HG02981 (cell line): ENCODE measurements at regions not wholly inside any gene's neighbourhood (a gene's known extent, or its start where the extent isn't known, plus 50 kb on each side); places are given as distances from the start of the nearest gene placed in this dataset.

Source experiments
- ATAC-seq: cut with Tn5 transposase; IDR thresholded peaks from one replicate; pipeline ENCODE4 v1.9.1; 2021; ENCODE audit warnings: mild to moderate bottlenecking, moderate library complexity; ENCODE audit not compliant: unreplicated experiment

DNA sequence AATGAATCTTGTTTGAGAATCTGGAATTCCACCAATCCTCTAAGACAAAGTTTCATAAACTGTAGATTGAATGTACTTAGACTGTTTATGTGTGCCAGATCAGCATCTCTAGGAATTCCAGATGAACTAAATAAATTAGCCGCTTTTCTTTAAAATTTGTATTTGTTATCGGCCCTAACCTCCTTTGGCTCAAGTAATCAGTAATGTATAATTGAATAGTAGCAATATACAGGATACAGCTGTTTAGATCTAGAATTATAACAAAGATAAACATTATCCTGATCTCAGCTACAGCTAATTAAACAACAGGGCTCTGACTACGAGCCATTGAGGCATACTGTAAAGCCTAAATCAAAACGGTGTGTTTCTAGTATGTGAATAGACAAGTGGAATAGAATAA lies 120.3 kb downstream of the CYB561 start:
- ATAC-seq, result no peak

DNA sequence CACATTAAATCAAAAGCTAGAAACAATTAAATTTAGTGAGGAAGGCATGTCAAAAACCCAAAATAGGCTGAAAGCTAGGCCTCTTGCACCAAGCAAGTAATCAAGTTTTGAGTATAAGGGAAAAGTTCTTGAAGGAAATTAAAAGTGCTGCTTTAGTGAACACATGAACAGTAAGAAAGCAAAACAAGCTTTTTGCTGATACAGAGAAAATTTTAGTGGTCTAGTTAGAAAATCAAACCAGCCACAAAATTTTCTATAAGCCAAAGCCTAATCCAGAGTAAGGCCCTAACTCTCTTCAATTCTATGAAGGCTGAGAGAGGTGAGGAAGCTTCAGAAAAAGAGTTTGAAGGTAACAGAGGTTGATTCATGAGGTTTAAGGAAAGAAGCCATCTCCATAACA lies 116.2 kb downstream of the CYB561 start:
- no peak for ATAC-seq

DNA sequence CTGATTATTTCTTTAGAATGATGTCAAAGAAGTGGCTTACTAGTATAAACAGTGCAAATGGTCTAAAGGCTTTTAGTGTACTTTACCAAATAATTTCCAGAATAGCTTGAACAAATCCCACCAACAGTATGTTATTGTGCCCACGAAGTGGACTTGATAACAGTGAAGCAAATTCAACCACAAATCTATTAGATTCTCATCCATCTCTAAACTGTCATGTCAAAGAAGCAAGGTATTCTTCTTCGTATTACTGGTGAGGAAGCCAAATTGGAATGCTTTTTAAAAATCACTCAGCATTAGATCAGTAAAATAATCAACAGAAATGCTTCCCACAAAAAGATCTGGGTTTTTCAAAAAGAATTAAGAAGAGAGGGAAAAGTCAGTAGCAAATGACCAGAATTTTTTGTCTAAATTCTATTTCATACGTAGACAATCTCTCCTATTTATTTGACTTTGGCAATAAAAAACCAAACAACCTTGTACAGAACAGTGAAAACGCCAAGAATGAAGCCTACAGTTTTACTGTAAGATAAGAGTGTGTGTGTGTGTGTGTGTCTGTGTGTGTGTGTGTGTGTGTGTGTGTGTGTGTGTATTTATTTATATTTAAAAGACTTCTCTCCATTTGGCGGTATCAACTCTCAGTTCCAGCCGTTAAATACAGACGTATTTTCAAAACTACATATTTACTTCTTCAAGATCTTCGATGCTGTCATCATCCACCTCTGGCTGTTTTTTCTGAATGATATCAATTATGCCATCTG lies 114.6 kb downstream of the CYB561 start:
- no peak for ATAC-seq

DNA sequence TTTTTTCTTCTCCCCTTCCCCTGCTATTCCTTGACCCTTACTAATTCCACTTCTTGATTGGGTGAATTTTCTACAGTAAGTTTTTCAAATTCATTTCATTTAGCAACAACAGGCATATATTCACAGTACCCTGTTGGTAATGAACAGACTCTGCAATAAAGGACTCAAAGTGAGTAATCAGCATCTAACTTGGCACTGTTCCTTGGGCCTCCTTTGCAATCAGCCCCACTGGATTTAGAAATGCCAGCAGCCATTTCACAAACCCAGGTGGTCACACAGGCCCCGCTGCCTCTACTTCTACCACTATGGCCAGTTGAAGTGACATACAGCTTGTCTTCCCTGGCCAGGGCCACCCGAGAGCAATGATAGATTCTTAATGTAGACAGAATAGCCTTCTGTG lies 113.8 kb downstream of the CYB561 start:
- ATAC-seq, result no peak

DNA sequence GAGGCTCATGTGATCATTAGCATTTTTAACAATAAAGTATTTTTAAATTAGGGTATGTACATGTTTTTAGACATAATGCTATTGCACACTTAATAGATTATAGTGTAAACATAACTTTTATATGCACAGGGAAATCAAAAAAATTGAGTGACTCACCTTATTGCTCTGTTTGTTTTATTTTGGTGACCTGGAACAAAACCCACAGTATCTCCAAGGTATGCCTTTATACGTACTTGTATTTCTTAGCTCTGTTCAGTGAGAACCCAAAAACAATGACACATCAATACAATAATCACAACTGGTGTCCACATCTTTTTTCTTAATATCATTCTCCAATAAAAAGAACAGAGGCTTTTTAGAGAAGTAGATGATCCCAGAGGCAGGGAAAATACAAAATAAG lies 112.2 kb downstream of the CYB561 start:
- ATAC-seq, result no peak

DNA sequence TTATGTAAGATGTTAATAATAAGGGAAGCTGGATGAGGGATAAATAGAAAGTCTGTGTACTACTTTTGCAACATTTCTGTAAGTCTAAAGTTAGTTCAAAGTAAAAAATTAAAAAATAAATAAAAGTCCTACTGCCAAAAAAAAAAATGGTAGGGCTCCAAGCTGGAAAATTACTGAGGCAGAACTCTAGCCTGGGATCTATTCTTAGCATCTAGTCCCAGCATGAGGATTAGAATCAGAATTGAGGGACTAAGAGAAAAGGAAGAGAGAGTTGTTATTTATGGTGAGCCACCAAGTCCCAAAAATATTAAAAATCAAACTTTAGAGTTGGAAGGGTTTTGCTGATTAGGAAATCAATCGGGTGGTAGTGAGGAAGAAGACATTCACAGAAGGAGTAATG lies 110.3 kb downstream of the CYB561 start:
- no peak for ATAC-seq

DNA sequence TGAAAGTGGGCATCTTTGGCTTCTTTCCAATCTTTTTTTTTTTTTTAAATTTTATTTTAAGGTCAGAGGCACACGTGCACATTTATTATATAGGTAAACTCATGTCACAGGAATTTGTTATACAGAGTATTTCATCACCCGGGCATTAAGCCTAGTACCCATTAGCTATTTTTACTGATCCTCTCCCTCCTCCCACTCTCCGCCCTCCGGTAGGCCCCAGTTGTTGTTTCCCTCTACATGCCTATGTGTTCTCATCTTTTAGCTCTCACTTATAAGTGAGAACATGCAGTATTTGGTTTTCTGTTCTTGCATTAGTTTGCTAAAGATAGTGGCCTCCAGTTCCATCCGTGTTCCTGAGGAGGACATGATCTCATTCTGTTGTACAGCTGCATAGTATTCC lies 108.5 kb downstream of the CYB561 start:
- ATAC-seq, result no peak

DNA sequence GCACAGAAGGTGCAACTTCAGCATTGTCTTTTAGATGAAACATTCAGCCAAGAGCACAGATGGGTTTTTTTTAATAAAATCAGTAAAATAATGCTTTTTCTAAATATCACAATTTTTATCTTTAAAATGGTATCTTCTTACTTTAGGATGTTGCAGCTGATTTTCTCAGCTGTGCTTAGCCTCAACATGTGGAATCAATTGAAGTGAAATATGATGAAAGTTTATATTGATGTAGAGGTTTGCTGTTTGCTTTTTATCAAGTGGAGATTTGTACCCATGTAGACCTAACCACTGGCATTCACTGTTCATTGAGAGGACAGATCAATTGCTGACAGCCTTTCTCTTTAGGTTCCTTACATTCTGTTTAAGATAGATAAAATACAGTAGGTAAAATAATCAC lies 107.8 kb downstream of the CYB561 start:
- ATAC-seq, result no peak

DNA sequence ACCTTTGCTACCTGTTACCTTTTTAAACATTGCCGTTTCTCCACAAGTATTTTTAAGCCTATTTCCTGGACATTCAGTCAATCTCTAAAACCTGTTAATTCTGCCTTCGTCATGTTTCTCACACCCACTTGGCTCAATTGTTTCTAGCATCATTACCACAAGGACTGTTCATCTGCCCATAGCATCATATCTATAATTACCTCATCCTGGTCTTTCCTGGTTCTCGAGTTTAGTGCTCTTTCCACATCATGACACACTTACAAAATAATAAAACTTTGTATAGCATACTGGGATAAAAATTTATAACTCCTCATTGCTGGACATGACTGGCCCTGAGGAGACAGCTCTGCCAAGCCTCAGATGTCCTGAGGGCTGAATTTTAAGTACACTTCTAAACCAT lies 104.8 kb downstream of the CYB561 start:
- no peak for ATAC-seq

DNA sequence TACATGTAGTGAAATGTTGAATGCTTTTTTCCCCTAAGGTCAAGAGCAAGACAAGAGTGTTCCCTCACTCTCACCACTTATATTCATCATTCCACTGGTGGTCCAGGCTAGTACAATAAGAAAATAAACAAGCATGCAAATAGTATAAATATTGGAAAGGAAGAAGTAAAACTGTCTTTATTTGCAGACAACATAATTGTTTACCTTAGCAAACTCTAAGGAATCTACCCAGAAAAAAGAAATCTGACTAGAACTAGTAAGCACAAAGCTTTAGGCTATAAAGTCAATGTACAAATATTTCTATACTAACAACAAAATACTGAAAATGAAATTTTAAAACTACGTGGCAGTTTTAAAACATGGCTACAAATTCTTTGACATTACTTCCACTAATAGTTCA lies 101.7 kb downstream of the CYB561 start:
- no peak for ATAC-seq

DNA sequence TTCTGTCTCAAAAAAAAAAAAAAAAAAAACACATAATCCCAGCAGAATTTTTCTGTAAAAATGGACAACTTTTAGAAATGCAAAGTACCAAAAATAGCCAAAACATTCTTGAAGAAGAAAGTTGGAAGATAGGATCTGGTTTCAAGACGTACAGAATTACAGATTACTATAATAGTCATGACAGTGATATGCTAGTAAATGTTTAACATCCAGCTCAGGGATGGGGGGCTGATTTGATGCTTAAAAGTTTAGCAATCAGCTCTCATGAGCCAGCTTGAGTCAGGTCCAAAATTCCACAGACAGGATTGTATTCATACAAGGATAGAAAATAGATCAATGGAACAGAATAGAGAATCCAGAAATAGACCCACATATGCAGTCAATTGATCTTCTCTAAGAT lies 100.5 kb downstream of the CYB561 start:
- ATAC-seq, result no peak

DNA sequence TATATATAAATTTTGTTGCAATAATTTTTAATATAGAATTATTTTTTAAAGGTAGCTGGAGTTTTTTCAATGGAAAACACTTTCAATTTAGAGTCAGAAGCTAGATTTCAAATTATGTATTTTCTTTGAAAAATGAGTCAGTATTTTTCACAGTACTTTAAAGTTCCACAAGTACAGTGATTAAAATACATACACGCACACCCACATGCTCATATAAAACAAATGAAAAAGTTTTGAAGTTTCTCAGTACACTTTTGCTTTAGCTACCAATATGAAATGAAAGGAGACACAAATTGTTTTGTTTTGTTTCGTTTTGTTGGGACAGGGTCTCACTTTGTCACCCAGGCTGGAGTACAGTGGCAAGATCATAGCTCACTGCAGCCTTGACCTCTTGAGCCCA lies 98.6 kb downstream of the CYB561 start:
- no peak for ATAC-seq

DNA sequence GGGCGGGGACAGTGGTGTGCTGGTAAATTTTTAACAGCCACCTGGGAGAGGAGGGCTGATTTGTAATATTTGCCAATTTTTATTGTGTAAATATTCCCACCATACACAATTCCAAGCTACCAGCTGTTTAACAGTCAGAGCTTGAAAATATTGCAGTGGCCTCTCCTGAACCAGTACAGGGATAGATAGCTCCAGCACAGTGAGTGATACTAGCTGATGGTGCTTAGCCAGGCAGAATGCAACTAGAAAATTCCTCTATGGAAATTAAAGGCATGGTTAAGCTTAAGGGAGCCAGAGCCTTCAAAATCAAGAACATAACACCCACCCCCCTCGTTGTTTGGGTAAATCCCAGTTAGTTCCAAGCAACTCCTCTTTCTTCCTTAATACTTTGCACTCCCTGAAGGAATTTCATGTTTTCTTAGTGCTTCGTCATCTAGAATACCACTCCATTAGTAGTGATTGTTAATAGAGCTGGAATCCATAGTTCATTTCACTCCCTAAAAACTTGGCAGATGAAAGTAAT lies 96.6 kb downstream of the CYB561 start:
- ATAC-seq, result no peak

DNA sequence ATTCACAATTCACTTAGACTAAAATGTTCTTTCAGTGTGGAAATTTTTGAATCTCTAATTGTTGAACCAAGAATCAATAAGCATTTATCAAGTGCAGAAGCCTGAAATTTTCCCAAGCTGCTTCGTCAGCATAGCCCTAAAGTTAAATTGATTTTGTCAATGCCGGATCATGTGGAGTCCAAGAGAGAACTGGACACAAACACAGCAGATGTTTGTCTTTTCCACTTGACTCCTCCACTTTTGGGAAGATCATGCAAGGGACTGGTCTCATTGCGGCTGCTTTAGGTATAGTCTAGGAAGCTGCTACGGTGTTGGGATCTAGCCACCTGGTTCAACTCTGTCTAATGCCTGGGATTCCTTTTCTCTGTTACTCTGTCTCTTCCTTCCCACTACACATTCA lies 95.7 kb downstream of the CYB561 start:
- ATAC-seq, result no peak

DNA sequence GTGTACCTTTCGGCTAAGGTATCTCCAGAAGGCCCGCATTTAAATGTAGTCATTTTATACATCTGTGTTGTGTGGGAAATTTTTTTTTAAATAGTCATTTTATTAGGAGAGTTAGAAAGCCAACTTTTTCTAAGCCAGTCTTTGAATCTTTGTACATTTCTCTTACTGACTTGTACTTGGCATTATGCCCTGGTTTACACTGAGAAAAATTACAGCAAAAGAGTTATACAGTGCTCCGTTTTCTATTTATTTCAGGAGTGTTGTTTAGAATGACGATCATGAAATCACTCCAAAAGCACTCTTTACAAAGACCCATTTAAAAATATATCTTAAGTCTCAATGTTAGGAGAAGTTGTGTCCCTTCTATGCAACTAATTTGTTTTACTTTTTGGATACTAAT lies 91.8 kb downstream of the CYB561 start:
- no peak for ATAC-seq

DNA sequence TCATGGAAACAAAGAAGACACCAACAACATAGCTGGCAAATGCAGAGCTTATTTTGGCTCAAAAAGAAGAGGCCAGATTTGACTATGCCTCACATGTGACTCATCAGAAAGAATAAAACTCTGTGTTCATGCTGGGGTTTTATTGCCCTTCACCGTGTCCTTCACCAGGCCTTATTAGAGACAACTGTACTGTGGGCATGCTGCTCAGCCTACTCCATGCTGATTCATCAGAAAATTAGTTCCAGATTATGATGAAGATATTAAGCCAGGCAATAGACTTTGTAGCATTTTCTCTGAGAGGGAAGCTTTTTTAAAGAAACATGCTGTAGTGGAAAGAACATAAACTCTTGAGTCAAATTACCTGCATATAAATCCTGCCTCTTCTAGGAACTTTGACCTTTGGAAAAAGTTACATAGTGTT lies 89.8 kb downstream of the CYB561 start:
- ATAC-seq, result no peak

DNA sequence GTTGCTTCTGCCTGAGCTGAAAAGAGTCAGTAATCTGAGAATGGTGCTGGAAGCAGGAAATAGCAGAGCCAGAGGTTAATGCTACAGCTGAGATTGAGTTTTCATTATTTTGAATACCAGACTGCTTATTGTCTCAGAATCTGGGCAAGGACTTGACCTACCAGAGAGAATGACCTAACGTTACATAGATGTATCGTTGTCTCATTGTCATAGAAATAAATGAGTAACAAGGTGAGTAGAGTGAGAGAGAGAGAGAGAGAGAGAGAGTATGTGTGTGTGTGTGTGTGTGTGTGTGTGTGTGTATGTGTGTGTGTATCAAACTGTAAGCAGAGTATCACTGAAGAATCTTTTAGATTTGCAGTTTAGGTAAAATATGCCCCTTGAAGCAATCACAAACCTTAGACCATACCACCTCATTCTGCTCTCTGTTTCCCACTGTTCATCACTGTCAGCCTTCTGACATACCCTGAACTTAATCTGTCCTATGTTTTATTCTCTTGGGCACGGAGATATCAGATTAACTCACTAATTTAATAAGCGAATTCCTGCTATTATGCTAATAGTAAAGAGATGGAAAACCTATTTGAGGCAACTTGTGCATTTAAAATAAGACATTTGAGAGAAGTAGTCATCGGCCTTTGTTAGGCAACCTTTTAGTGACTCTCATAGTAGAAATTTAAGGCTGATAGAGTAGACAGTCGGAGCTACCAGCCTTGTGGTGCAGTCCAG lies 87.8 kb downstream of the CYB561 start:
- ATAC-seq, result no peak

DNA sequence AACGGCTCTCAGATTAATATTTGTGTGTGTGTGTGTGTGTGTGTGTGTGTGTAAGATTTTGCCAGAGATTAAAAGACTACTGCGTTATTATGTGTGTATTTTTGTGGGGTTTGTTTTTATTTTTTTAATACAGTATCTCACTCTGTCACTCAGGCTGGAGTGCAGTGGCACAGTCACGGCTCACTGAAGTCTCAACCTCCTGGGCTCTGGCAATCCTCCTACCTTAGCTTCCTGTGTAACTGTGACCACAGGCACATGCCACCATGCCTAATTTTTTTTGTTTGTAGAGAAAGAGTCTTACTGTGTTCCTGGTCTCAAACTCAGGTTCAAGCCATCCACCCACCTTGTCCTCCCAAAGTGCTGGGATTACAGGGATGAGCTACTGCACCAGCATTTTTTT lies 87.2 kb downstream of the CYB561 start:
- no peak for ATAC-seq

DNA sequence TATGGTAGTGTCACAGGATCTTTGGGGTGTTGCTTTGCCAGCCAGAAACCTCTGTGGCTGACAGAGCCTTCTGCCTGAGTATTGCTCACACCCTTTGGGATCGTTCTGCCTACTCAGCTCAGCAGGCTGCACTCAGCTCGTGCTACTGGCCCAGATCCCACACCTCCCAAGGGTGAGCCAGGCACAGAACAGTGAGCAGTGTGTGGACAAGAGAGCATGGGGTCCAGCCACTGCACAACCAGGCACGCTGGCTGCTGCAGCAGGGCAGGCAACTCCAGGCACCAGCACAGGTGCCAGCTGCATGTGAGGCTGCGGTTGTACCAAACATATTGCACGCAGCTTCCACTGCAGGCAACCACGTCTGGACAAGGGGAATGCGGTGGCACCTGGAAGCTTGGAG lies 84.9 kb downstream of the CYB561 start:
- ATAC-seq, result no peak

DNA sequence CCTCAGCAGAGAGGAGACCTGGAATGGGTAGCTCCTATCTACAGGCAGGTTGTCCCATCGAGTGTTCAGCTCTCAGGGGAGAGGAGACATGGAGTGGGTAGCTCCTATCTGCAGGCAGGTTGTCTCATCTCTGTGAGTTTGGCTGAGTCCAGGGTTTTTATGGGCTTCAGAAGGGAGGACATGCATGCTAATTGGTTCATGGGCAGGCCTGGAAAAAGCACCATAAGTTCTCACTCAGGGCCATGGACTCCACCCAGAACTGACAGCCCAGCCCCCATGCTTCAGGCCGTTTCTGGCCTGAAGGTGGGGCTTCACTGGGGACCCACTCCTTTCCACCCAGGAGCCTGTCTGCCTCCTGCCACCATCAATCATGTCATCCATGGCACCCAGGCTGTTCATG lies 84.0 kb downstream of the CYB561 start:
- ATAC-seq, result no peak

DNA sequence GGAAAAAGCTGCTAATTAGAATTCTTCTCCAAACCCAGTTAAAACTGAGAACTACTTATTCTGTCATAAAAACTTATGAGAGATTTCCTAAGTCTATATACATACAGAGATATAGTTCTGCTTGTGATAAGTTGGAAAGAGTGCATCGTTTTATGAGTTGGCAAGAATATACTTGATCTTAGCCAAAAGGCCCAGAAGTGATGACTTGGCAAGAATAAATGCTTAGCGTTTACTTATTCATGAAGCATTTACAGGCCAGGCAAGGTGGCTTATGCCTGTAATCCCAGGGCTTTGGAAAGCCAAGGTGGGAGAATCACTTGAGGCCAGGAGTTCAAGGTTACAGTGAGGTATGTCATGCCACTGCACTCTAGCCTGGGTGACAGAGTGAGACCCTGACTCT lies 81.7 kb downstream of the CYB561 start:
- ATAC-seq, result no peak

DNA sequence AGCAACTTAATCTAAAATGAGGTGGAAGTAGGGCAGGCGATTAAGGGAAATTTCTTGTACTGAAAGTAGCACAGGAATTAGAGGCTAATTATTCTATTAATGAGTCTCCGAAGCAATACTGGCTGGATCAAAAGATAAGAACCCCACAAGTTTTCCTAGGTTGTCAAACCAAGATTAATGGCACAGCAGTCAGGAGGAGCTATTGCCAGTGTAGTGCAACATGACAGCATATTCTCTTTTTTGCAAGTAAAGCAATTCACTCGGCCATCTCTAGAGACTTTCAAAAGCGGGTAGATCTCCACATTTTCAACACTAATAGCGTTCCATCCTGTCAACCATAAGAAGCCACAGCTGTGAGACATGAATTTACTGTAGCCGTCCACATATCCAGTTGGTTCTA lies 81.2 kb downstream of the CYB561 start:
- no peak for ATAC-seq
